ENCODE measurements at regions not wholly inside any gene's neighbourhood (a gene's known extent, or its start where the extent isn't known, plus 50 kb on each side); places are given as distances from the start of the nearest gene placed in this dataset.
A peak's percentile ranks its signal among the peaks of the same experiment; 100 is the strongest.

DNA sequence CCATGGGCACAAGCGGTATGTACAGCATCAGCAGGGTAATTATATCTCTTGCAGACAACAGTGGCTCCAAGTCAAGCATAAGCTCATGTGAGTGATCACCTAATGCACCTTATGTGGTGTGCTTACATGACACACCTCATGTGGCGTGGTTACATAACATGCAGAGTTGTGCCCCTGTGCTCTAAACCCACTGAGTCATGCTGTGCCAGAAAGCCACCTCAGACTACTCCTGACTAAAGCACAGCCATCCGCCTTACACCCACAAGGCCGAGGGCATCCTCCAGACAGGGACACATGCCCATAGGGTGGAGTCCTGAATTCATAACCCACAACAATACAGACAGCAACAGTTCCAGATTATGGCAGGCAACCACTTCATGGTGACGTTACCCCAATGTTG lies 163.7 kb upstream of the SLC30A5 start:
- DNase-seq (ENCODE audit: low read depth) = no peak
- H3K4me3 ChIP-seq (ENCODE audit: low read depth, low read length) = no peak overlapping the region
- no peak for TF ChIP-seq CTCF (IDR thresholded peaks at IDR 0.05; ENCODE audit: control insufficient read depth, extremely low read depth, insufficient read depth)

GRCh38 chr5:68932830-68933434 lies 160.9 kb upstream of the SLC30A5 start:
- H3K4me3 ChIP-seq (ENCODE audit: low read depth, low read length) = no peak overlapping the region
- no peak for TF ChIP-seq CTCF (IDR thresholded peaks at IDR 0.05; ENCODE audit: control insufficient read depth, extremely low read depth, insufficient read depth)
- DNase-seq (ENCODE audit: low read depth) = peak; percentile 23

GRCh38 chr5:68942169-68942568 lies 151.6 kb upstream of the SLC30A5 start:
- no peak for TF ChIP-seq CTCF (IDR thresholded peaks at IDR 0.05; ENCODE audit: control insufficient read depth, extremely low read depth, insufficient read depth)
- no peak for DNase-seq (ENCODE audit: low read depth)
- H3K4me3 ChIP-seq (ENCODE audit: low read depth, low read length) = no peak overlapping the region

DNA sequence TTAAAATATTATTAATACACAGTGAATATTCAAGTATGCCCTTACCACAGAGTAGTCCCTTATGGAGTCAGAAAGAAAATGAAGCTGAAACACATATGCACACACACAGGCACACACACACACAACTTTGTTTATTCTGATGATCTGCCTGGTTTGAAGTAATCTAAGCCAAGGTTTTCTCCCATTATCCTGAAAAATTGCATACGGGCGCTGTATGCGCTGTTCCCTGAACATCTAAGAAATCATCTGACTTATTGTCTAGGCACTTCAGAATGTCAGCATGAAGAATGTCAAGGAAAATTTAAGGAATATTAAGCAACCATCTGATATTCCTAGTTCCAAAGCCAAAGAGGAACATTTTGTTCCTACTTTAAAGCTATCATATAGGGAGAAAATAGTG lies 147.1 kb upstream of the SLC30A5 start:
- H3K4me3 ChIP-seq (ENCODE audit: low read depth, low read length) = no peak overlapping the region
- no peak for DNase-seq (ENCODE audit: low read depth)
- no peak for TF ChIP-seq CTCF (IDR thresholded peaks at IDR 0.05; ENCODE audit: control insufficient read depth, extremely low read depth, insufficient read depth)

- DNase-seq (ENCODE audit: low read depth) = no peak
- H3K4me3 ChIP-seq (ENCODE audit: low read depth, low read length) = no peak overlapping the region
- no peak for TF ChIP-seq CTCF (IDR thresholded peaks at IDR 0.05; ENCODE audit: control insufficient read depth, extremely low read depth, insufficient read depth)
These were observed 145.8 kb upstream of the SLC30A5 start for GRCh38 chr5:68947986-68948385.

- DNase-seq (ENCODE audit: low read depth) = no peak
- no peak overlapping the region for H3K4me3 ChIP-seq (ENCODE audit: low read depth, low read length)
- TF ChIP-seq CTCF (IDR thresholded peaks at IDR 0.05; ENCODE audit: control insufficient read depth, extremely low read depth, insufficient read depth) = no peak
These were observed 144.6 kb upstream of the SLC30A5 start for GRCh38 chr5:68949256-68949655.

DNA sequence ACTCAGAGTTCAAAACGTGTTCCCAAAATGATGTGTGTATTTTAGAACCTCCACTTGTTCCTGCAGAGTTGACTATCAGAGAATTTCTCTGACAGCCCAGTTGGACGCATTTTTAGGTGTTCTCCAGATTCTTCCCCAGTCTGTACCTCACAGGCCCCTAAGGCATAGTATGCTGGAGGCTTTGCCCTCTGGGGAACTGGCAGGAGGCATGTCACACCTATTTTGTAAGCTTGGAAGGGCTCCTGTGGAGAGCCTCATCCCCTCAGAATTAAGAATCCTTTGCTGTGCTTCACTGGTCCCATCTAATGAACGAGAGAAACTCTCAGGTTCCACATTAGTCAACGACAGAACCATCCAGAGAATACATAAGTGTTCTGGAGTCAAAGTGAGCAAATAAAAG lies 144.1 kb upstream of the SLC30A5 start:
- no peak for DNase-seq (ENCODE audit: low read depth)
- no peak for TF ChIP-seq CTCF (IDR thresholded peaks at IDR 0.05; ENCODE audit: control insufficient read depth, extremely low read depth, insufficient read depth)
- H3K4me3 ChIP-seq (ENCODE audit: low read depth, low read length) = no peak overlapping the region
